Common myeloid progenitor, CD34-positive (primary cell): ENCODE measurements at regions not wholly inside any gene's neighbourhood (a gene's known extent, or its start where the extent isn't known, plus 50 kb on each side); places are given as distances from the start of the nearest gene placed in this dataset.
"Not testable (repeated sequence)": the region's sequence is repeated elsewhere in the genome, so short reads cannot be mapped to it uniquely, and the experiment has no call there.

Experiments
- CTCF ChIA-PET: fragments of 350-600 bp; sonication (Branson Sonifier 250); formaldehyde crosslinking; loops from one replicate; lab custom pipeline; 2021; ENCODE audit warnings: antibody characterized with exemption; lab: Charles Lee
- POLR2A ChIA-PET: fragments of 350-600 bp; sonication (Branson Sonifier 250); formaldehyde crosslinking; loops from one replicate; lab custom pipeline; 2021; ENCODE audit warnings: antibody characterized with exemption; lab: Charles Lee
- DNase-seq, 3 donors: peaks; one replicate each; pipeline versions ENCODE4 v3.0.0 to v3.0.0-alpha.2; 2013
- H3K27ac ChIP-seq, 2 experiments: 1 replicate in 1 of 2; 2 replicates in 1 of 2; pipeline ENCODE4 v1.7.0; 2013; ENCODE audit warnings: inconsistent platforms in 2 of 2, low read length in 2 of 2, mild to moderate bottlenecking in 2 of 2, low read depth in 1 of 2, moderate library complexity in 1 of 2; ENCODE audit not compliant: severe bottlenecking in 2 of 2, insufficient read depth in 1 of 2, poor library complexity in 1 of 2
- H3K27me3 ChIP-seq, 5 experiments: replicated peaks in 2 of 5; 1 replicate in 3 of 5; 2 replicates in 2 of 5; pipeline versions ENCODE4 v1.6.1 to v1.7.0; 2013; ENCODE audit warnings: low read length in 4 of 5, mild to moderate bottlenecking in 2 of 5, moderate library complexity in 2 of 5, inconsistent platforms in 1 of 5; ENCODE audit not compliant: insufficient read depth in 5 of 5, control insufficient read depth in 4 of 5
- H3K36me3 ChIP-seq, 4 experiments: 1 replicate in 2 of 4; 2 replicates in 2 of 4; pipeline versions ENCODE4 v1.6.1 to v1.7.0; 2013; ENCODE audit warnings: low read length in 3 of 4, control low read depth in 1 of 4, mild to moderate bottlenecking in 1 of 4; ENCODE audit not compliant: control insufficient read depth in 4 of 4, insufficient read depth in 4 of 4
- H3K4me1 ChIP-seq, 4 experiments: 1 replicate in 3 of 4; 2 replicates in 1 of 4; pipeline versions ENCODE4 v1.6.1 to v1.7.1; 2013; ENCODE audit warnings: low read length in 3 of 4, mild to moderate bottlenecking in 3 of 4, control low read depth in 1 of 4, inconsistent platforms in 1 of 4, moderate library complexity in 1 of 4; ENCODE audit not compliant: control insufficient read depth in 4 of 4, insufficient read depth in 4 of 4; ENCODE audit errors: control extremely low read depth in 1 of 4
- H3K4me3 ChIP-seq, 7 experiments: 1 replicate in 4 of 7; 2 replicates in 3 of 7; pipeline versions ENCODE4 v1.5.1 to v1.7.0; 2013; ENCODE audit warnings: mild to moderate bottlenecking in 7 of 7, low read length in 6 of 7, moderate library complexity in 6 of 7, inconsistent platforms in 2 of 7, low read depth in 2 of 7, control low read depth in 1 of 7; ENCODE audit not compliant: insufficient read depth in 4 of 7, control insufficient read depth in 1 of 7; ENCODE audit errors: extremely low read depth in 1 of 7
- H3K9me3 ChIP-seq, 5 experiments: 1 replicate in 4 of 5; 2 replicates in 1 of 5; pipeline versions ENCODE4 v1.6.1 to v1.7.1; 2013; ENCODE audit warnings: low read length in 4 of 5, mild to moderate bottlenecking in 2 of 5, inconsistent platforms in 1 of 5, low read depth in 1 of 5, moderate library complexity in 1 of 5; ENCODE audit not compliant: control insufficient read depth in 4 of 5, insufficient read depth in 2 of 5; ENCODE audit errors: control extremely low read depth in 1 of 5
- WGBS: methylation state at CpG from one replicate; pipeline ENCODE4 v1.1.5; 2013; ENCODE audit not compliant: insufficient coverage; 5-methylcytosine and 5-hydroxymethylcytosine counted together

DNA sequence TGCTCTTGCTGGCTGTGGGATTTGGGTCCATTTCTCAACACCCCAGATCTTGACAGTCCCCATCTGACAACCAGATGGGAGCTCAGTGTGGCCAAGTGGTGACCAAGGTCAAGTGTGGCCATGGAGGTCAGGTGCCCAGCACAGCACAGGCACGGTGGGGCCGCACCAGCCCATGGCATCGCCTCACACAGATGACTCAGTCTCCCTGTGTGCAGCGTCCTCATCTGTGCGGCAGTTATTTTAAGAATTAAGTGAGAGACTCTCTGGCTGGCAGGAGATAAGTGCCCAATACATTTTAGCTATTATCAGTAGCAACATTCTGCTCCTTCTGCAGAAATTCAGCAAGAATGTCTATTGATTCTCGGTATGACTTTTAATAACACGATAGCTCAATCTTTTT is 167.2 kb downstream of the DDX1 start:
- no peaks in the 10 kb centered on the region for H3K27me3 ChIP-seq
- H3K36me3 ChIP-seq: no peaks in the 10 kb centered on the region
- ChIA-PET CTCF (interaction anchor here (1.2 to 1.6 kb wide), 2 partner anchors 29 to 34 kb away, joined by 3 to 5 read pairs; no protein-coding TSS in a partner anchor), POLR2A (no interaction called here)
- WGBS: 92% methylated on average over 5 of the region's 7 CpGs
- no peak overlapping the region for H3K27ac ChIP-seq
- DNase-seq: peak in 1 of 3 donors; percentile 22
- peaks cover 0 to 14% (median 2%) of the 10 kb centered on the region in 5 experiments for H3K9me3 ChIP-seq
- H3K4me1 ChIP-seq: peaks cover 0 to 15% (median 8%) of the 10 kb centered on the region in 4 experiments
- no peak overlapping the region for H3K4me3 ChIP-seq

DNA sequence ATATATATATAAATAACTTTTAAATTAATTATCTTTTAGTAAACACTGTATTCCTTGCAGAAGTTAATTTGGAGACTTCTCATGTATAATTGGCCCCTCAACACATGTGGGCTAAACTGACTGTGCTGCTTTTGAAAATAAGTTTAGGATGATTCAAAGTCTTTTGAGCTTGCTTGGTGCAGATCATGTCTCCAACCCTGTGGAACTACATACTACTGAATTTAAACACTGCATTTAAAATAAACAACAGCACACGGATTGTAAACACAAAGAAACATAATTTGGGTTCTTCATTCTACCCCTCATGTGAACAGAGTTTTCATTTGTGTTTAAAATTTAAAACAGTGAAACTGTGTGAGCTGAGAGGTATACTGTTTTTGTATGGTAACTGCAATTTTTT is 167.7 kb downstream of the DDX1 start:
- POLR2A ChIA-PET: no interaction called here
- no peaks in the 10 kb centered on the region for H3K27me3 ChIP-seq

DNA sequence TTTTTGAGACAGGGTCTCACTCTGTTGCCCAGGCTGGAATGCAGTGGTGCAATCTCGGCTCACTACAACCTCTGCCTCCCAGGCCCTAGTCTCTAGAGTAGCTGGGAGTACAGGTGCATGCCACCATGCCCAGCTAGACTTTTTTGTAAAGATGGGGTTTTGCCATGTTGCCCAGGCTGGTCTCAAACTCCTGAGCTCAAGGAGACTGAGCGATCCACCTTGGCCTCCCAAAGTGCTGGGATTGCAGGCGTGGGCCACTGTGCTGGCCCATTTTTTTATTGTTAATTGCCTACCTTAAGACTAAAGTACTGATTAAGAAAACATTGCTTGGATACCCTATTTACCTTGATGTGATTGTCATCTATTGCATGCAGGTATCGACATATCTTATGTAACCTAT is 168.1 kb downstream of the DDX1 start:
- H3K36me3 ChIP-seq, H3K27me3 ChIP-seq, DNase-seq, H3K4me3 ChIP-seq, H3K27ac ChIP-seq, POLR2A ChIA-PET: not testable (repeated sequence)
- CTCF ChIA-PET: interaction anchor here (1.2 kb wide), 1 partner anchor 33 kb away, joined by 3 read pairs; no protein-coding TSS in a partner anchor
- Histone ChIP-seq H3K9me3 (peaks cover 0 to 14% (median 2%) of the 10 kb centered on the region in 5 experiments), H3K4me1 (peaks cover 0 to 15% (median 8%) of the 10 kb centered on the region in 4 experiments)
- WGBS: 100% methylated on average over 2 of the region's 4 CpGs

More for the DNA sequence above, 167.7 kb downstream of the DDX1 start:
- WGBS: no CpG with 5 or more reads among the region's 1 CpG
- Histone ChIP-seq H3K36me3 (no peaks in the 10 kb centered on the region), H3K27ac (no peak overlapping the region), H3K4me1 (peaks cover 0 to 15% (median 8%) of the 10 kb centered on the region in 4 experiments), H3K9me3 (peaks cover 0 to 14% (median 2%) of the 10 kb centered on the region in 5 experiments), H3K4me3 (no peak overlapping the region)
- no peak for DNase-seq
- CTCF ChIA-PET: interaction anchor here (1.2 kb wide), 1 partner anchor 34 kb away, joined by 3 read pairs; no protein-coding TSS in a partner anchor

DNA sequence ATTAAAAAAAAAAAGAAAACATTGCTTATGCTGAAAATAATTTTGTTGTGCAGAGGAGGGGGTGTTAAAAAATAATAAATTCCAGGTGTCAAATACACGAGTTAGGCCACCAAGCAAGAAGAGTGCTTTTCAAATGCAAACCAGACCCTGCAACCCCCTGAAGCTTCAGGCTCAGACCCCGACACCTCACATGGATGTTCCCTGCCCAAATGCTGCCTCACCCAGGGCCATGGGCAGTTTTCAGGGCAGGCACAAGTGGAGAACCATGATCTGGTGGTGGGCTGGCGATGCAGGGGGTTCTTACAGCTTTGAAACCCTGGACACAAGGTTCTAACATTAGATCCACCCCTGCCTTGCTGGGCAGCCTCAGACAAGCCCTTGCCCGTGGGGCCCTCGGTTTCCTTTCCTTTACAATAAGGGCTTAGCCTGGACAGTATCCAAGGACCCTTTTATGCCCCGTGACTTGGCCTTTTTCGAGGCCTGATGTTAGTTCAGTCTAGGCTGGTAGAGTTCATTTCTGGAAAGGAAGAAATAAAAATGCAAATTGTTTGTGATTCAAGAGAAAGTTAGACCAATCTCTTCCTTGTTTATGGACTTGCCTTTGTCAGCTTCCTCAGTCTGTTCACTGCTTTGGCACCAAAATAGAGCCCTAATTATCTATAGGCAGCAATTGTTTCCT is 168.7 kb downstream of the DDX1 start:
- ChIA-PET POLR2A (no interaction called here), CTCF (interaction anchor here (0.6 to 0.7 kb wide), 2 partner anchors 585 to 747 kb away, joined by 3 read pairs; no protein-coding TSS in a partner anchor)
- Histone ChIP-seq H3K27ac (no peak overlapping the region), H3K36me3 (no peaks in the 10 kb centered on the region), H3K4me3 (peak overlapping the region in 2 of 7 experiments; percentile 6 to 12), H3K4me1 (peaks cover 0 to 15% (median 8%) of the 10 kb centered on the region in 4 experiments), H3K9me3 (peaks cover 0 to 12% (median 1%) of the 10 kb centered on the region in 5 experiments), H3K27me3 (no peaks in the 10 kb centered on the region)
- 52% methylated on average over 5 of the region's 7 CpGs for WGBS
- peak; percentile 7 to 49 (median 31) for DNase-seq

DNA sequence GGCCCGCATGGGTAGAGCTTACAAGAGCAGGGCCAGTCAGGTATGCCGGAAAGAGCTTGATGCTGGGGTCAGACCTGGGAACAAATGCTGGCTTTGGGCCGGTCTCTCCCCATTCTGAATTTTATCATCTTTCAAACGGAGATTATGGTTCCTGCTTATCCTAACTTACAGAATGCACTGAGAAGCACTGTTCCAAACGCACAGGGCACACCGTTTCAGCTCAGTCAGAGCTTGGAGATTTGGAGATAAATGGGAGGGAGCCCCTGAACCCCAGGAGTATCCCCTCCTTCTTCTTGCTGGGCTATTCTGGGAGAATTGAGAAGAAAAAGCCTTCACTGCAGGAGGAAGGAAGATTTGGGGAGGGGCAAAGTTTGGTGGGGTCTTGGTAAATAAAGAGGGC is 169.4 kb downstream of the DDX1 start:
- Histone ChIP-seq H3K4me3 (no peak overlapping the region), H3K4me1 (peaks cover 0 to 15% (median 8%) of the 10 kb centered on the region in 4 experiments), H3K9me3 (peaks cover 0 to 9% (median 0%) of the 10 kb centered on the region in 5 experiments), H3K36me3 (no peaks in the 10 kb centered on the region), H3K27me3 (no peaks in the 10 kb centered on the region), H3K27ac (no peak overlapping the region)
- no peak for DNase-seq
- POLR2A ChIA-PET: no interaction called here
- CTCF ChIA-PET: no interaction called here
- WGBS: 67% methylated on average over 6 of the region's 6 CpGs

DNA sequence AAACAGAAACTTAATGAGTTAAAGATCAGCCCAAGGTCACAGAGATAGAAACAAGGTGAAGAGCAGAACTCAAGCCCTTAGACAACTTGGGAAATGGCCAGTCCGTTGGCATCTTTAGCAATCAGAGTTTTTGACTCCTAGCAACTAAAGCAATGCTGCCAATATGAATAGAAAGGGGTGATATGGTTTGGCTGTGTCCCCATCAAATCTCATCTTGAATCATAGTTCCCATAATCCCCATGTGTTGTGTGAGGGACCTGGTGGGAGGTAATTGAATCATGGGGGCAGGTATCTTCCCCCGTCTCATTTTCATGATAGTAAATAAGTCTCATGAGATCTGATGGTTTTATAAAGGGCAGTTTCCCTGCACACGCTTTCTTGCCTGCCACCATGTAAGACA is 170.2 kb downstream of the DDX1 start:
- WGBS: 73% methylated on average over 3 of the region's 3 CpGs
- peaks cover 0 to 7% (median 0%) of the 10 kb centered on the region in 5 experiments for H3K9me3 ChIP-seq
- H3K27ac ChIP-seq: no peak overlapping the region
- POLR2A ChIA-PET: no interaction called here
- H3K27me3 ChIP-seq: no peaks in the 10 kb centered on the region
- H3K4me1 ChIP-seq: peaks cover 0 to 15% (median 8%) of the 10 kb centered on the region in 4 experiments
- H3K36me3 ChIP-seq: no peaks in the 10 kb centered on the region
- no peak overlapping the region for H3K4me3 ChIP-seq
- DNase-seq: no peak
- CTCF ChIA-PET: no interaction called here

DNA sequence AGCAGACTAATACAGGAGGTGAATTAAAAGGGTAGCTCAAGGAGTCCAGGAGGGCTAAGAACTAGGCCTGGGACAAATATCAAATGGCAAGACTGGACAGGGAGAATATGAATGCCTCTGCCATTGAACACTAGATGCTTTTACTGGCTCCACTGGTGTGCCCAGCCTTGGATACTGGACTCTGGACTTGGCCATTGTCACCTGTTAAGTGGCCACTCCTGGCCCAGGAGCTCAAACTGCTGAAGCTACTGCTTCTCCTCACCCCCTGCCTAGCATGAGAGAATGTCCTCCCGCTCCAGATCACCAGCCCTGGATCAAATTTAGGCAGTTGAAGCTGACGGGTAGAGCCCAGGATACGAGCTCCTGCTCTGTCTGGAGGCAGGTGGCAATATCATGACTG is 170.8 kb downstream of the DDX1 start:
- CTCF ChIA-PET: no interaction called here
- Histone ChIP-seq H3K27me3 (no peaks in the 10 kb centered on the region), H3K4me3 (no peak overlapping the region), H3K9me3 (peaks cover 0 to 7% (median 0%) of the 10 kb centered on the region in 5 experiments), H3K36me3 (no peaks in the 10 kb centered on the region), H3K27ac (no peak overlapping the region), H3K4me1 (peaks cover 0 to 15% (median 8%) of the 10 kb centered on the region in 4 experiments)
- DNase-seq: no peak
- 95% methylated on average over 2 of the region's 3 CpGs for WGBS
- POLR2A ChIA-PET: no interaction called here
